HEK293 (cell line): ENCODE measurements at regions not wholly inside any gene's neighbourhood (a gene's known extent, or its start where the extent isn't known, plus 50 kb on each side); places are given as distances from the start of the nearest gene placed in this dataset.

Experiments used
- CTCF ChIP-seq: fragments of 450-650 bp; formaldehyde crosslinking; IDR thresholded peaks from 2 replicates; pipeline ENCODE4 v1.5.1; 2016; ENCODE audit warnings: missing biosample characterization, missing genetic modification characterization
- TF ChIP-seq, protein P1 (sequence below): fragments of 450-650 bp; formaldehyde crosslinking; IDR thresholded peaks from 2 replicates; pipeline ENCODE4 v1.5.1; 2017; ENCODE audit warnings: missing biosample characterization, missing genetic modification characterization

GRCh38 chr10:21269289-21269688, 256.2 kb downstream of the SKIDA1 start:
- TF ChIP-seq CTCF (tag by site-specific recombination): no peak
- TF ChIP-seq, protein P1, sequence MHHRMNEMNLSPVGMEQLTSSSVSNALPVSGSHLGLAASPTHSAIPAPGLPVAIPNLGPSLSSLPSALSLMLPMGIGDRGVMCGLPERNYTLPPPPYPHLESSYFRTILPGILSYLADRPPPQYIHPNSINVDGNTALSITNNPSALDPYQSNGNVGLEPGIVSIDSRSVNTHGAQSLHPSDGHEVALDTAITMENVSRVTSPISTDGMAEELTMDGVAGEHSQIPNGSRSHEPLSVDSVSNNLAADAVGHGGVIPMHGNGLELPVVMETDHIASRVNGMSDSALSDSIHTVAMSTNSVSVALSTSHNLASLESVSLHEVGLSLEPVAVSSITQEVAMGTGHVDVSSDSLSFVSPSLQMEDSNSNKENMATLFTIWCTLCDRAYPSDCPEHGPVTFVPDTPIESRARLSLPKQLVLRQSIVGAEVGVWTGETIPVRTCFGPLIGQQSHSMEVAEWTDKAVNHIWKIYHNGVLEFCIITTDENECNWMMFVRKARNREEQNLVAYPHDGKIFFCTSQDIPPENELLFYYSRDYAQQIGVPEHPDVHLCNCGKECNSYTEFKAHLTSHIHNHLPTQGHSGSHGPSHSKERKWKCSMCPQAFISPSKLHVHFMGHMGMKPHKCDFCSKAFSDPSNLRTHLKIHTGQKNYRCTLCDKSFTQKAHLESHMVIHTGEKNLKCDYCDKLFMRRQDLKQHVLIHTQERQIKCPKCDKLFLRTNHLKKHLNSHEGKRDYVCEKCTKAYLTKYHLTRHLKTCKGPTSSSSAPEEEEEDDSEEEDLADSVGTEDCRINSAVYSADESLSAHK (tag by site-specific recombination): no peak
